HUES6 (cell line): ENCODE measurements at regions not wholly inside any gene's neighbourhood (a gene's known extent, or its start where the extent isn't known, plus 50 kb on each side); places are given as distances from the start of the nearest gene placed in this dataset.

Experiments used
- H3K27ac ChIP-seq: 2 replicates; pipeline ENCODE4 v1.7.0; 2013; ENCODE audit warnings: low read depth, mild to moderate bottlenecking, low read length, inconsistent platforms
- H3K27me3 ChIP-seq: 2 replicates; pipeline ENCODE4 v1.6.1; 2013; ENCODE audit warnings: low read length; ENCODE audit not compliant: control insufficient read depth, insufficient read depth
- H3K36me3 ChIP-seq: 2 replicates; pipeline ENCODE4 v1.6.1; 2013; ENCODE audit warnings: low read length; ENCODE audit not compliant: control insufficient read depth, insufficient read depth
- H3K4me1 ChIP-seq: 2 replicates; pipeline ENCODE4 v1.6.1; 2013; ENCODE audit warnings: low read length; ENCODE audit not compliant: control insufficient read depth, insufficient read depth
- H3K4me3 ChIP-seq: 2 replicates; pipeline ENCODE4 v1.5.1; 2013; ENCODE audit warnings: low read depth, low read length
- H3K9ac ChIP-seq: one replicate; pipeline ENCODE4 v1.6.1; 2013; ENCODE audit warnings: mild to moderate bottlenecking, low read length
- H3K9me3 ChIP-seq: 2 replicates; pipeline ENCODE4 v1.6.1; 2013; ENCODE audit warnings: low read depth, low read length; ENCODE audit not compliant: control insufficient read depth, insufficient read depth

GRCh38 chr1:87511449-87511848, 182.8 kb downstream of the LMO4 start:
- Histone ChIP-seq H3K9me3 (no peaks in the 10 kb centered on the region), H3K4me3 (no peak overlapping the region)

GRCh38 chr1:87512431-87512830, 183.8 kb downstream of the LMO4 start:
- no peaks in the 10 kb centered on the region for H3K9me3 ChIP-seq
- no peak overlapping the region for H3K4me3 ChIP-seq
- no peaks in the 10 kb centered on the region for H3K27me3 ChIP-seq
- H3K36me3 ChIP-seq = no peaks in the 10 kb centered on the region
- H3K27ac ChIP-seq = no peak overlapping the region
- no peaks in the 10 kb centered on the region; the same call in none of the 2 replicates for H3K4me1 ChIP-seq
- no peak overlapping the region for H3K9ac ChIP-seq

More at GRCh38 chr1:87511449-87511848, 182.8 kb downstream of the LMO4 start:
- H3K9ac ChIP-seq = no peak overlapping the region
- no peak overlapping the region for H3K27ac ChIP-seq
- H3K27me3 ChIP-seq = no peaks in the 10 kb centered on the region
- no peaks in the 10 kb centered on the region for H3K36me3 ChIP-seq
- no peaks in the 10 kb centered on the region; the same call in none of the 2 replicates for H3K4me1 ChIP-seq

GRCh38 chr1:87513255-87513654, 184.6 kb downstream of the LMO4 start:
- no peak overlapping the region for H3K9ac ChIP-seq
- H3K27ac ChIP-seq = no peak overlapping the region
- no peaks in the 10 kb centered on the region for H3K9me3 ChIP-seq
- no peaks in the 10 kb centered on the region for H3K27me3 ChIP-seq
- H3K4me3 ChIP-seq = no peak overlapping the region
- H3K4me1 ChIP-seq = no peaks in the 10 kb centered on the region; the same call in 1 of the 2 replicates
- no peaks in the 10 kb centered on the region for H3K36me3 ChIP-seq

GRCh38 chr1:87513966-87514660, 185.4 kb downstream of the LMO4 start:
- H3K9me3 ChIP-seq = no peaks in the 10 kb centered on the region
- H3K4me3 ChIP-seq = no peak overlapping the region
- H3K4me1 ChIP-seq = no peaks in the 10 kb centered on the region; the same call in 1 of the 2 replicates
- no peak overlapping the region for H3K27ac ChIP-seq
- H3K36me3 ChIP-seq = no peaks in the 10 kb centered on the region
- H3K9ac ChIP-seq = no peak overlapping the region
- no peaks in the 10 kb centered on the region for H3K27me3 ChIP-seq

- Histone ChIP-seq H3K4me3 (no peak overlapping the region), H3K36me3 (no peaks in the 10 kb centered on the region), H3K27ac (no peak overlapping the region), H3K9me3 (no peaks in the 10 kb centered on the region), H3K27me3 (no peaks in the 10 kb centered on the region), H3K4me1 (no peaks in the 10 kb centered on the region; the same call in 1 of the 2 replicates), H3K9ac (no peak overlapping the region)
These were observed 187.1 kb downstream of the LMO4 start for GRCh38 chr1:87515781-87516180.

GRCh38 chr1:87518794-87519193, 190.1 kb downstream of the LMO4 start:
- no peaks in the 10 kb centered on the region for H3K9me3 ChIP-seq

GRCh38 chr1:87521452-87521851, 192.8 kb downstream of the LMO4 start:
- no peaks in the 10 kb centered on the region for H3K4me1 ChIP-seq
- H3K9ac ChIP-seq = no peak overlapping the region
- H3K9me3 ChIP-seq = no peaks in the 10 kb centered on the region
- H3K36me3 ChIP-seq = no peaks in the 10 kb centered on the region
- no peak overlapping the region for H3K4me3 ChIP-seq
- H3K27ac ChIP-seq = no peak overlapping the region
- no peaks in the 10 kb centered on the region for H3K27me3 ChIP-seq

More at GRCh38 chr1:87518794-87519193, 190.1 kb downstream of the LMO4 start:
- Histone ChIP-seq H3K27me3 (no peaks in the 10 kb centered on the region), H3K4me3 (no peak overlapping the region), H3K27ac (no peak overlapping the region), H3K4me1 (no peaks in the 10 kb centered on the region), H3K9ac (no peak overlapping the region), H3K36me3 (no peaks in the 10 kb centered on the region)

- Histone ChIP-seq H3K27ac (no peak overlapping the region), H3K9ac (no peak overlapping the region), H3K4me3 (no peak overlapping the region), H3K9me3 (no peaks in the 10 kb centered on the region; the same call in 1 of the 2 replicates), H3K36me3 (no peaks in the 10 kb centered on the region), H3K4me1 (no peaks in the 10 kb centered on the region), H3K27me3 (no peaks in the 10 kb centered on the region)
These were observed 194.8 kb downstream of the LMO4 start for GRCh38 chr1:87523466-87523865.

- Histone ChIP-seq H3K36me3 (no peaks in the 10 kb centered on the region), H3K27ac (no peak overlapping the region), H3K4me3 (no peak overlapping the region), H3K4me1 (no peaks in the 10 kb centered on the region), H3K9ac (no peak overlapping the region), H3K27me3 (no peaks in the 10 kb centered on the region), H3K9me3 (peaks cover 4% of the 10 kb centered on the region; the same call in 1 of the 2 replicates)
These were observed 195.5 kb downstream of the LMO4 start for GRCh38 chr1:87524021-87524754.

- Histone ChIP-seq H3K9me3 (peaks cover 9% of the 10 kb centered on the region), H3K27me3 (no peaks in the 10 kb centered on the region), H3K27ac (no peak overlapping the region), H3K9ac (no peak overlapping the region), H3K36me3 (no peaks in the 10 kb centered on the region), H3K4me3 (no peak overlapping the region), H3K4me1 (no peaks in the 10 kb centered on the region)
These were observed 200.3 kb downstream of the LMO4 start for GRCh38 chr1:87528754-87529517.
